ENCODE measurements at regions not wholly inside any gene's neighbourhood (a gene's known extent, or its start where the extent isn't known, plus 50 kb on each side); places are given as distances from the start of the nearest gene placed in this dataset.
"Not testable (repeated sequence)": the region's sequence is repeated elsewhere in the genome, so short reads cannot be mapped to it uniquely, and the experiment has no call there.

- no peak for DNase-seq (ENCODE audit: low read depth in 2 of 2)
Measured at GRCh38 chr6:67898875-67899274, 736.2 kb upstream of the ADGRB3 start.

- no peak for DNase-seq (ENCODE audit: low read depth in 2 of 2)
Measured at GRCh38 chr6:67897998-67898607, 737.0 kb upstream of the ADGRB3 start.

GRCh38 chr6:67896476-67896875 lies 738.6 kb upstream of the ADGRB3 start:
- no peak for DNase-seq (ENCODE audit: low read depth in 2 of 2)

- DNase-seq (ENCODE audit: low read depth in 2 of 2), result no peak
Measured at GRCh38 chr6:67889682-67889995, 745.4 kb upstream of the ADGRB3 start.

GRCh38 chr6:67888886-67889681 lies 746.0 kb upstream of the ADGRB3 start:
- no peak for DNase-seq (ENCODE audit: low read depth in 2 of 2)

GRCh38 chr6:67888546-67888885 lies 746.6 kb upstream of the ADGRB3 start:
- DNase-seq (ENCODE audit: low read depth in 2 of 2), result no peak

GRCh38 chr6:67887747-67888545 lies 747.1 kb upstream of the ADGRB3 start:
- DNase-seq (ENCODE audit: low read depth in 2 of 2), result no peak

- no peak for DNase-seq (ENCODE audit: low read depth in 2 of 2)
Measured at GRCh38 chr6:67887419-67887746, 747.7 kb upstream of the ADGRB3 start.

GRCh38 chr6:67886840-67887292 lies 748.2 kb upstream of the ADGRB3 start:
- DNase-seq (ENCODE audit: low read depth in 2 of 2), result no peak

- no peak for DNase-seq (ENCODE audit: low read depth in 2 of 2)
Measured at GRCh38 chr6:67886036-67886707, 748.9 kb upstream of the ADGRB3 start.

- DNase-seq (ENCODE audit: low read depth in 2 of 2), result no peak
Measured at GRCh38 chr6:67885081-67886033, 749.7 kb upstream of the ADGRB3 start.

GRCh38 chr6:67884442-67884841 lies 750.6 kb upstream of the ADGRB3 start:
- no peak for DNase-seq (ENCODE audit: low read depth in 2 of 2)

GRCh38 chr6:67883500-67884366 lies 751.3 kb upstream of the ADGRB3 start:
- DNase-seq (ENCODE audit: low read depth in 2 of 2), result no peak

GRCh38 chr6:67882436-67883311 lies 752.4 kb upstream of the ADGRB3 start:
- DNase-seq (ENCODE audit: low read depth in 2 of 2), result no peak

- no peak for DNase-seq (ENCODE audit: low read depth in 2 of 2)
Measured at GRCh38 chr6:67881706-67882065, 753.4 kb upstream of the ADGRB3 start.

- DNase-seq (ENCODE audit: low read depth in 2 of 2), result no peak
Measured at GRCh38 chr6:67880939-67881705, 754.0 kb upstream of the ADGRB3 start.

- DNase-seq (ENCODE audit: low read depth in 2 of 2), result not testable (repeated sequence)
Measured at GRCh38 chr6:67880343-67880742, 754.7 kb upstream of the ADGRB3 start.

- not testable (repeated sequence) for DNase-seq (ENCODE audit: low read depth in 2 of 2)
Measured at GRCh38 chr6:67879928-67880327, 755.2 kb upstream of the ADGRB3 start.

All from activated CD4-positive, alpha-beta T cell treated with anti-CD3 and anti-CD28 coated beads for 24 hours (primary cell).